ENCODE measurements at regions not wholly inside any gene's neighbourhood (a gene's known extent, or its start where the extent isn't known, plus 50 kb on each side); places are given as distances from the start of the nearest gene placed in this dataset.

- TF ChIP-seq POLR2A (IDR thresholded peaks at IDR 0.05; ENCODE audit: extremely low read depth, insufficient read length), result no peak
- TF ChIP-seq MYC (IDR thresholded peaks at IDR 0.05; ENCODE audit: low read depth, low read length), result no peak
- no peak for TF ChIP-seq MAX (IDR thresholded peaks at IDR 0.05; ENCODE audit: low read depth, low read length)
Observed at GRCh38 chr10:121036431-121036830, 185.3 kb downstream of the WDR11 start.
